ENCODE measurements at regions not wholly inside any gene's neighbourhood (a gene's known extent, or its start where the extent isn't known, plus 50 kb on each side); places are given as distances from the start of the nearest gene placed in this dataset.

DNA sequence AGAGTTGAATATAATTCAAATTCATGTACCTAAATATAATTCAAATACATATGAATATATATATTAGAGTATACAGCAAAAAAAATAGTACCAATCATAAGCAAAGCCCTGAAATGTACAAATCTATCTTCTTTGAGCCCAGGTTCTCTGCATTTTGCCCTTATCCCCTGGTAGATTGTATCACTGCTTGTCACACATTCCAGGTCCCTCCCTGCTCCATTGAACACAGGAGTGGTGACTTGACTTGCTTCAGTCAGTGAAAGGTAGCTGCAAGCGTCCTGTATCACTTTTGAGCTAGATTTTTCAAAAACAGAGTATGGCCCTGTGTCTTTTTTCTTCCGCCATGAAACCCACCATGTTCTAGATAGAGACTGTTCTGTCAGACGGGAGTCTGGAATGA lies 369.4 kb downstream of the LIG4 start:
- no peak overlapping the region for H3K4me3 ChIP-seq (ENCODE audit: low read depth, low read length)
- TF ChIP-seq, protein P1, sequence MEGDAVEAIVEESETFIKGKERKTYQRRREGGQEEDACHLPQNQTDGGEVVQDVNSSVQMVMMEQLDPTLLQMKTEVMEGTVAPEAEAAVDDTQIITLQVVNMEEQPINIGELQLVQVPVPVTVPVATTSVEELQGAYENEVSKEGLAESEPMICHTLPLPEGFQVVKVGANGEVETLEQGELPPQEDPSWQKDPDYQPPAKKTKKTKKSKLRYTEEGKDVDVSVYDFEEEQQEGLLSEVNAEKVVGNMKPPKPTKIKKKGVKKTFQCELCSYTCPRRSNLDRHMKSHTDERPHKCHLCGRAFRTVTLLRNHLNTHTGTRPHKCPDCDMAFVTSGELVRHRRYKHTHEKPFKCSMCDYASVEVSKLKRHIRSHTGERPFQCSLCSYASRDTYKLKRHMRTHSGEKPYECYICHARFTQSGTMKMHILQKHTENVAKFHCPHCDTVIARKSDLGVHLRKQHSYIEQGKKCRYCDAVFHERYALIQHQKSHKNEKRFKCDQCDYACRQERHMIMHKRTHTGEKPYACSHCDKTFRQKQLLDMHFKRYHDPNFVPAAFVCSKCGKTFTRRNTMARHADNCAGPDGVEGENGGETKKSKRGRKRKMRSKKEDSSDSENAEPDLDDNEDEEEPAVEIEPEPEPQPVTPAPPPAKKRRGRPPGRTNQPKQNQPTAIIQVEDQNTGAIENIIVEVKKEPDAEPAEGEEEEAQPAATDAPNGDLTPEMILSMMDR (IDR thresholded peaks at IDR 0.05; ENCODE audit: control insufficient read depth, extremely low read depth, insufficient read depth) = no peak
- DNase-seq (ENCODE audit: low read depth) = no peak

GRCh38 chr13:107843681-107844080 lies 371.7 kb downstream of the LIG4 start:
- TF ChIP-seq, protein P1 (IDR thresholded peaks at IDR 0.05; ENCODE audit: control insufficient read depth, extremely low read depth, insufficient read depth) = no peak
- no peak overlapping the region for H3K4me3 ChIP-seq (ENCODE audit: low read depth, low read length)
- no peak for DNase-seq (ENCODE audit: low read depth)

DNA sequence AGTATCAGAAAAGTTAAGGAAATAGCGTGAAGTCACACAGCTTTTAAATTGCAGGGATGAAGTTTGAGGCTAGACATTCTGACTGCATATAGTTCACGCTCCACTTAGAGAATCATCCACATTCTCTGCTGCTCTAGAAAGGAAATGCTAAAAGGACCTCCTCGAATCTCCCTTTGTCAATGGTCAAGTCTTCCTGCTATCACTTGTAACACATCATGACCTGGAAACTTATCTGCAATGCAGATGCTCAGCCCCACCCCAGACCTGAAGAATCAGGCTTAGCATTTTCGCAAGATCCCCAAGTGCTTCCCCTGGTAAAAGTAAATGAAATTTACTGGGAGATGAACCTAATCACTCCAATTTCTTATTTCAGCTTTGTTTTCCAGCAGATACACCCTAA lies 372.1 kb downstream of the LIG4 start:
- no peak for DNase-seq (ENCODE audit: low read depth)
- H3K4me3 ChIP-seq (ENCODE audit: low read depth, low read length) = no peak overlapping the region
- TF ChIP-seq, protein P1 (IDR thresholded peaks at IDR 0.05; ENCODE audit: control insufficient read depth, extremely low read depth, insufficient read depth) = no peak

DNA sequence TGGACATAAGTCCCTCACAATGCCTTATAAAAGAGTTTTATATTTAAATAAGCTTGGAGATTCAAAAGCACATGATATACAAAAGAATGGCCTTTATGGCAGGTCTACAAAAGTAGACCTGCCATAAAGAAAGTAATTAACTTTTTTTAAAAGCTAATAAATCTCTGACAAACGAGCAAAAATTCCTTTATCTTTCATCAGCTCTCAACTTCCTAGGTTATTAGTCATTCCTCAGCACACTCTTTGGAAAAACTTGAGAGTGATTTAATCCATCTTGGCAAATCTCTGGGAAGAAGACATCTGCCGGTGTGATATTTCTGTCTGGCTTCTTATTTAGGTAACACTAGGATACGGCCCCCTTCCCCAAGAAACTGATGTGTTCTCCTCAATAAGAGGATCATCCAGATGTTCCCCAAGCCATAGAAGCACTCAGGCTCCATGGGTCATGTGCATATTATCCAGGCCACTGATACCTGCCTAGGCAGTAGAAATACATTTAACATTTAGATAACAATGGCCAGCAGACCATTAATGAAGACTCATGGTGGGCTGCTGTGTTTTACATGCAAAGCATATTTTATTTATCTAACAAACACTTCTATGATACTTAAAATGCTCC lies 372.7 kb downstream of the LIG4 start:
- H3K4me3 ChIP-seq (ENCODE audit: low read depth, low read length) = no peak overlapping the region
- no peak for DNase-seq (ENCODE audit: low read depth)
- TF ChIP-seq, protein P1 (IDR thresholded peaks at IDR 0.05; ENCODE audit: control insufficient read depth, extremely low read depth, insufficient read depth) = no peak

DNA sequence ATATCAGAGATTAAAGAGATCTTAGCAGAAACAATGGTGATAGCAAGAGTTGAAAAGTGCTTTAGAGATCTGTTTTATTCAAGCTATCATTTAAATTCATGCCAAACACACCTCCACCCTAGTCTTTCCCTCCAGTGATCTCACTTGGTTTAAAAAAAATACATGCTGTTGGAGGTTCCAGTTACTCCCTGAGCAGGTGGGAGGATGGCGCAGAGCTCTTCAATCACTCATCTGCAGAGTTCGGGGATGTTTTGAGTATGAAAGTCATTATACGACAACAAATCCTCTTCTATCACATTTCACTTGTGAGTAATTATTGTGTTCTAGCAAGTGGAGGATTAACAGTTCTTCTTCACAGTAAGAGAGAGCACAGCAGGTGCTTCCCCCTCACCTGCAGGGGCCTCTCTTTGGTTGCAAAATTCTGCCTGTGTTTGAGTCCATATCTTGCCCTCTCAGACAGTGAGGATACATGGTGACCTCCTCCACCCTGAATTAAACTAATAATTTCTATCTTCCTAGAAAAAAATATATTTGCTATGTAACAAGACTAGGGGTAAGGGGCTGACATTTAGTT lies 376.7 kb downstream of the LIG4 start:
- H3K4me3 ChIP-seq (ENCODE audit: low read depth, low read length) = no peak overlapping the region
- DNase-seq (ENCODE audit: low read depth) = no peak
- TF ChIP-seq, protein P1 (IDR thresholded peaks at IDR 0.05; ENCODE audit: control insufficient read depth, extremely low read depth, insufficient read depth) = no peak

GRCh38 chr13:107836685-107837084 lies 378.7 kb downstream of the LIG4 start:
- no peak overlapping the region for H3K4me3 ChIP-seq (ENCODE audit: low read depth, low read length)
- no peak for DNase-seq (ENCODE audit: low read depth)
- TF ChIP-seq, protein P1 (IDR thresholded peaks at IDR 0.05; ENCODE audit: control insufficient read depth, extremely low read depth, insufficient read depth) = no peak

Measured in LNCaP clone FGC (cell line).